ENCODE measurements at regions not wholly inside any gene's neighbourhood (a gene's known extent, or its start where the extent isn't known, plus 50 kb on each side); places are given as distances from the start of the nearest gene placed in this dataset.
A peak's percentile ranks its signal among the peaks of the same experiment; 100 is the strongest.
"Not testable (repeated sequence)": the region's sequence is repeated elsewhere in the genome, so short reads cannot be mapped to it uniquely, and the experiment has no call there.

GRCh38 chr11:24233041-24233440, 263.8 kb upstream of the LUZP2 start:
- DNase-seq = no peak

- DNase-seq = no peak
Observed at GRCh38 chr11:24234822-24235508, 261.9 kb upstream of the LUZP2 start.

DNA sequence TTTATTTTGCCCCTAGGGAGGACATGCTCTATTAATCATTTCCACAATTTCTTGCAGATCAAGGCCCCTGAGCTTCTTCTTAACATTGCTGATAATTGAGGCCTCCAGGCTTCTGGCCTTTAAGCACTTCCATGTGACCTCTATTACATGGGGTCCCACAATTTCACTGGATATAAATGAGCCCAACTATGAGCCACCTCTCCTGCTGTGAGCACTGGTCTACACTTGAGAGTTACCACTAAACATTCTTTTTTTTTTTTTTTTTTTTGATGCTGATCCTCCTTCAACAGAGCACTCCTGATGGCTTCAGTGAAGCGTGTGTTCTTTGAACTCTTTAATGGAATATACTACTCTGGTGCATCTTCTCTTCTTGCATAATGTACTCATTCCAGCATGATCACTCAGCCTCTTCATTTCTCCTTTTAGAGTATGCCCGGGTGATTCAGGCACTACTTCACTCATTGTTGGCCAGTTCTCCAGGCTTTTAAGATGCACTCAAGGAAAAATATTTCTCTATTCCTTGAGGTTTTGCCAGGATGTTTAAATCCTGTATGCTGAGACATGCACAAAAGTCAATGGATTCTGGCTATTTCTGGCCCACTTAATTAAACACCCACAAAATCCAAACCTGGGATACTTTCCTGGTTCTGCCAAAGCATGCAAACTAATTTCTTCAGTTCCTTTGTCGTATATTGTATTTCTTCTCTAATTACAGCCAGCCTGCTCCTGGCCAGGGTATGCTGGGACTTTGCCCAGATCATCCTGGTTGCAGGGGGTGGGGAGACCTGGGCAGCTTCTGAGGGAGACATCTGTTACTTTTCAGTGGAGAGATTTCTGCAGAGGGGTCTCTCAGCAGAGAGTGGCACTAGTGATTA, 257.8 kb upstream of the LUZP2 start:
- DNase-seq = peak; percentile 1 to 7

GRCh38 chr11:24239930-24240329, 256.9 kb upstream of the LUZP2 start:
- no peak for DNase-seq

- DNase-seq = no peak
Observed at GRCh38 chr11:24240496-24241175, 256.2 kb upstream of the LUZP2 start.

- no peak for DNase-seq
Observed at GRCh38 chr11:24246715-24247114, 250.1 kb upstream of the LUZP2 start.

GRCh38 chr11:24247846-24248245, 249.0 kb upstream of the LUZP2 start:
- no peak for DNase-seq

DNA sequence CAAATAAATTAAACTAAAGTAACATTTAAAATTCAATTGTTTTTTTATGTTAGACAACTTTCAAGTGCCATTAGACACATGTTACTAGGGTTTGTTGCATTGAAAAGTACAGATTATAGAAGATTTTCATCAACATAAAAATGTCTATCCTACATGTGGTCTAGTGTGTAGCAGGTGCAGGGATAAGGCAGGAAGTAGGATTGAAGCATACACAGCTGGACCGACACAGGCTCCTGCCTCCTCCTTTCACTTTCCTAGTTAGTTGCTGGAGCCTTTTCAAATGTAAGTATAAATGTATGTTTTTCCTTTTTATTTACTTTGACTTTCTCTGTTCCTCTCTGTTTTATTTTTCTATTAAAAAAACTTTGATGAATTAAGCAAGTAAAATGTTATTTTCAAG, 246.9 kb upstream of the LUZP2 start:
- no peak for DNase-seq

DNA sequence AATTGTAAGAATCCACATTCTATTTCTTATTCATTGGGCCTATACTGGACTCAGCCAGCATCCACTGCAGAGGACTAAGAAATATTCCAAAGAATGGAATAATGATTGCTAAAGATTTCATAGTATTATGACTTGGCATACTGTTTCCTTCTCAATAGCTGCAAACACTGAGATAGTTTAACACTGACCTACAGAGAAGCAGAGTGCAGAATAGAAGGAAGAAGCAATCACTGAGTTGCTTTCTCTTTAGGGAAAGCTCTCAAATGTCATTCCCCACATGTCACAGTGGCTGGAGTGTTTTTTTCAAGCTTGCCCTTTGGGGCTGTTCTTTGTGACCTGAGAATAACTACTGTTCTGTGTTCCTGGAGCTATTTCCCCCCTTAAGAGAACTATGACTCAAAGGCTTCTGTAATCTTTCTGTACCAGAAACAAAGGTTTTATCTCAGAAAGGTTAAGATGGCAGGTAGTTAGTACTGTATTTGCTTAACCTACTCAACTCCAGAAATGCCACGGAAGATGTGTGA, 243.6 kb upstream of the LUZP2 start:
- DNase-seq = no peak

GRCh38 chr11:24264868-24265267, 232.0 kb upstream of the LUZP2 start:
- no peak for DNase-seq

- DNase-seq = no peak
Observed at GRCh38 chr11:24267014-24267413, 229.8 kb upstream of the LUZP2 start.

DNA sequence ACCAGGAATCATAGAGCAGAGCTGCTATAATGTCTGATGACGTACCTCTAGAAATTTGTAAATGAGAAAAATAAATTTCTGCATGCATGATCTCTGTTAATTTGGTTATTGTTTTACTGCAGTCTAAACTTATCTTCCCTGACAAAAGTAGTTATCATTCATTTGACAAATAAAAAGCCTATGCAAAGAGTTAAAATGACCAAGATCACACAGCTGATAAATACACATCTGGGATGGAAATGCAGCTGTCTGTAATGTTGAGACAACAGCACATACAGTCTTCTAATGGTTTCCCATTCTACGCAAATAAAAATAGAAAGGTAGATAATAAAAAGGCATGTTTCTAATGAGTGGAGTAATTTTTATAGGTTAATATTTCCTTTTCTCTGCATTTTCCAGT, 225.1 kb upstream of the LUZP2 start:
- DNase-seq = no peak

- not testable (repeated sequence) for DNase-seq
Observed at GRCh38 chr11:24274214-24274781, 222.6 kb upstream of the LUZP2 start.

DNA sequence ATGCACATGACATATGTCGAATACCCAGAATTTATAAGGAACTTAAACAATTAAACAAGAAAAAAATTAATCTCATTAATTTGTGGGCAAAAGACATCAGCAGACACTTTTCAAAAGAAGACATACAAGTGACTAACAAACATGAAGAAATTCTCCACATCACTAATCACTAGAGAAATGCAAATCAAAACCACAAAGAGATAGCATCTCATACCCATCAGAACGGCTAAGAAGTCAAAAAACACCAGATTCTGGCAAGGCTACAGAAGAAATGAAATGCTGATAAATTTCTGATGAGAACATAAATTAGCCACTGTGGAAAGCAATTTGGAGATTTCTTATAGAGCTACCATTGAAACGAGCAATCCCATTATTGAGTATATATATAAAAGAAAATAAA, 210.6 kb upstream of the LUZP2 start:
- no peak for DNase-seq

DNA sequence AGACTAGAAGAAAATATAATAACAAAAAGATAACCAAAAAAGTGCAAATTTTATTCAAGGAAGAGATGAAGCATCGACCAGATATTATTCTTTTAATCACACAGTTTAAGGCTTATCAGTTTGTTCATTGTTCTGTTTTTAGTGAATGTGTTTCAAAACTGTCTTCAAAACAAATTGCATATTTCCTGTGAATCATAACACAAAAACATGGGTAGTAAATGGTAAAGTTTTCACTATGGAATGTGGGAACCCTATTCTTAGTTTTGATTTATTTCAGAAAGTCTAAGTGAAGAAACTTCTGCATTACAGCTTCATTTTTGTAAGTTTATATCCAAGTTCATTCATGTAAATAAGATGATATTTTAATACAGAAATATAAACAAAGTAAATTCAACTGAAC, 207.6 kb upstream of the LUZP2 start:
- DNase-seq = no peak

DNA sequence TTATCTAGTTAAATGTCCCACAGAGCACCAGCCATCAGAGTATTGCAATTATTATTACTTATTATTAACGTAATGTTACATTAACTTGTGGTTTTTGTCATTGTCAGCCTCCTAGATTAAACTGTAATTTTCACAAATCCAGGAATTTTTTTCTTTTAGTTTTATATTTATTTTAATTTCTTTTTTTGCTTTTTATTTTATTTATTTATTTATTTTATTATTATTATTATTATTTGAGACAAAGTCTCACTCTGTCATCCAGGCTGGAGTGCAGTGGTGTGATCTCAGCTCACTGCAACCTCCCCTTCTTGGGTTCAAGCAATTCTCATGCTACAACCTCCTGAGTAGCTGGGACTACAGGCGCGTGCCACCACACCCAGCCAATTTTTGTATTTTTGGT, 202.9 kb upstream of the LUZP2 start:
- DNase-seq = no peak

DNA sequence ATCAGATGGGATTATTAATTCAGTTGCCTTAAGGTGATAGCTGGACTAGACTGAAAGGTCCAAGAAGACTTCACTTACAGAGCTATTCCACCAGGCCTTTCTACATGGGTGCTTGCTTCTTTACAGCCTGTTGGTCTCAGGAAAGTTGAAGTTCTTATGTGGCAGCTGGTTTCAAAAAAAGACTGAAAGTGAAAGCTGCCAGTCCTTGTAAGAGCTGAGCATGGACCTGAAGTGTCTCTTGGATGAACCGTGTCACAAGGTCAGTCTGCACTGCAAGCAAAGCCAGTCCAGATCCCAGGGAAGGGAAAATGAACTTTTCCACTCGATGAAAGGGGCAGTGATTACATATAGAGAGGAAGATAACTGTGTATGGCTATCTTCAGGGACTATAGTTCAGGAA, 201.5 kb upstream of the LUZP2 start:
- DNase-seq = no peak

DNA sequence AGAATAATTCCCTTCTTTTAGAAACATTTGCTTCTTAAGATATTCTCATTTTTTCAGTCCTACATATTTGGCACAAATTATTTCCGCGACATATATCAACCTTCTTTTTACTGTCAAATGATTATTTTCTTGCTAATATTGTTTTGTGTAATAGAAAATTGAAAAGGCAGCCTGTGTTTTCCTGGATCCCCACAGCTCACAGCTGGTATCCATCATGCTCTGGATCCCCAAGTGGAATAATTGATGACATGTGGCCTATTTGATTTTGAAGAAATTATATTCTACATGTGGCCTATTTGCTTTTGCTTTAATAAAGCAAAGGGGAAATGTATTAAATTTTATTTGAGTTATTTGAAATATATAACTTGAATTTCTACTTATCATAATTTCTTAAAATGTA, 199.4 kb upstream of the LUZP2 start:
- DNase-seq = no peak

- DNase-seq = no peak
Observed at GRCh38 chr11:24298146-24298545, 198.7 kb upstream of the LUZP2 start.

DNA sequence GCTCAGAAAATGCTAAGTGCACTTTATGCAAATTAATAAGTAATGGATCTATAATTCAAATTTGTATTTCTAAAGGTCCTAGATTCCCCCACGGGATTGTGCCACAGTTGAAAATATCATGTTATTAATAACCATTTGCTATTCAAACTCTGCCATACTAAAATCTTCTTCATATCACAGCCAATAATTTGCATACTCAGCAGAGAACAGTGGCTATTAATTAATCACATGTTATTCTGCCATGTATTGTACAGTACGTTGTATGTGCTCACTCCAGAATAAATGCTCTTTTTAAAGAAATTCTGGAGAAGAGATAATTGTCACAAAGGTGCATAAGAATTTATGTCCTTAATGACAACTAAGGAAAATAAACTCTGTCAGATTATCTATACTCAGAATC, 184.9 kb upstream of the LUZP2 start:
- DNase-seq = no peak

DNA sequence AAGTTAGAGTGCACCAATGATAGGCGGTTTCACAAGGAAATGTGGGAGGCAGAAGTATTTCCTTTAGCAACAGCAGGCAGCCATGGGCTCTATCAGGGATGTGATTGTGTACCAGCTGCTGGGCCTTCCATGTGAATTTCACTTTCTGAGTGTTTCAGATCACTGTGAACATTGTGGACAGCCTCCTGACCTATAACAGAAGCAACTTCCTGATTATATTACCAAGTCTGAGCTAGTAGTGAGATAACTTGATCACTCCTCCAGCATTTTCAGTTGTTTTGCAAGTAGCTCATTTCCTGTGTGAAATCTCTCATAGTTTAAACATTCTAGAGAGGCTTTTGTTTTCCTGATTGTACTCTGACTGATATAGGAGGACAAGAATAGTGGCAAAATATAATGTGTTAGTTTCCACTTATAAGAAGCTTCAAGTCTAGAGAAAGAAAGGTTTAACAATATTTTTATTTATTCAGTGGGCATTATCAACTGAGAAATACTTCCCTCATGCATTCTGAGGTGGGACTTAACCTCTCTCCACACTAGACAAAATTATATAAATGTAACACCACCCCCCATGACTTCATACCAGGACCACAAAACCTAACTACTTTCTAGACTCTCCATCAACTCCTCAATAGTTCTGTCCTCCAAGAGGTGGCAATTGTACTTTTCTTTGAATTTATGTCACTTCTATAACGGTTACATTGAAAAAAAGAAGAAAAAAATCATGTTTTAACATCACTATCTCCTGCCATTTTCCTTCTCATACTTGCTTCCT, 184.2 kb upstream of the LUZP2 start:
- no peak for DNase-seq

GRCh38 chr11:24321229-24321628, 175.6 kb upstream of the LUZP2 start:
- DNase-seq = no peak

Measured in hippocampal formation (tissue), 2 donors.